HG03558 (cell line): ENCODE measurements at regions not wholly inside any gene's neighbourhood (a gene's known extent, or its start where the extent isn't known, plus 50 kb on each side); places are given as distances from the start of the nearest gene placed in this dataset.
"Not testable (repeated sequence)": the region's sequence is repeated elsewhere in the genome, so short reads cannot be mapped to it uniquely, and the experiment has no call there.

Experiments used
- ATAC-seq: cut with Tn5 transposase; IDR thresholded peaks from one replicate; pipeline ENCODE4 v1.9.1; 2021; ENCODE audit warnings: moderate number of reproducible peaks; ENCODE audit not compliant: unreplicated experiment; ENCODE audit errors: extremely low read depth

GRCh38 chr9:752681-753200 lies 88.8 kb upstream of the DMRT1 start:
- no peak for ATAC-seq

- ATAC-seq: not testable (repeated sequence)
Measured at GRCh38 chr9:753734-754133, 87.8 kb upstream of the DMRT1 start.

GRCh38 chr9:754150-754931 lies 87.2 kb upstream of the DMRT1 start:
- no peak for ATAC-seq

- ATAC-seq: no peak
Measured at GRCh38 chr9:755454-756381, 85.8 kb upstream of the DMRT1 start.

- no peak for ATAC-seq
Measured at GRCh38 chr9:757246-757881, 84.1 kb upstream of the DMRT1 start.

- ATAC-seq: no peak
Measured at GRCh38 chr9:758146-758545, 83.4 kb upstream of the DMRT1 start.

- ATAC-seq: no peak
Measured at GRCh38 chr9:759541-759940, 82.0 kb upstream of the DMRT1 start.

- ATAC-seq: no peak
Measured at GRCh38 chr9:759983-760736, 81.3 kb upstream of the DMRT1 start.

GRCh38 chr9:761176-761792 lies 80.2 kb upstream of the DMRT1 start:
- ATAC-seq: no peak

GRCh38 chr9:761793-762560 lies 79.5 kb upstream of the DMRT1 start:
- ATAC-seq: no peak

- no peak for ATAC-seq
Measured at GRCh38 chr9:763692-764091, 77.8 kb upstream of the DMRT1 start.

- ATAC-seq: peak; percentile 70
Measured at GRCh38 chr9:764105-764524, 77.4 kb upstream of the DMRT1 start.

GRCh38 chr9:764986-765385 lies 76.5 kb upstream of the DMRT1 start:
- no peak for ATAC-seq

GRCh38 chr9:767061-767561 lies 74.4 kb upstream of the DMRT1 start:
- not testable (repeated sequence) for ATAC-seq

- ATAC-seq: no peak
Measured at GRCh38 chr9:776086-776485, 65.4 kb upstream of the DMRT1 start.

- ATAC-seq: no peak
Measured at GRCh38 chr9:777978-778377, 63.5 kb upstream of the DMRT1 start.

- ATAC-seq: no peak
Measured at GRCh38 chr9:784202-784601, 57.3 kb upstream of the DMRT1 start.

- ATAC-seq: no peak
Measured at GRCh38 chr9:784916-785315, 56.6 kb upstream of the DMRT1 start.

GRCh38 chr9:785997-786396 lies 55.5 kb upstream of the DMRT1 start:
- ATAC-seq: no peak
